Esophagus squamous epithelium (tissue), 5 donors: ENCODE measurements at regions not wholly inside any gene's neighbourhood (a gene's known extent, or its start where the extent isn't known, plus 50 kb on each side); places are given as distances from the start of the nearest gene placed in this dataset.

Experiments used
- DNase-seq: peaks from one replicate; lab custom pipeline; 2025; lab: John Stamatoyannopoulos, UW
- H3K27ac ChIP-seq, 4 donors: fragments of 200-600 bp; sonication (generic); one replicate each; pipeline ENCODE4 v1.5.1; 2016 to 2019; ENCODE audit warnings: mild to moderate bottlenecking in 1 of 4
- H3K27me3 ChIP-seq, 4 donors: fragments of 200-600 bp; sonication (generic); 1 replicate in 3 of 4; 2 replicates in 1 of 4; pipeline versions ENCODE4 v1.5.1 to v1.6.0; 2017 to 2021; ENCODE audit warnings: antibody characterized with exemption in 1 of 4
- H3K36me3 ChIP-seq, 3 donors: fragments of 200-600 bp; sonication (generic); one replicate each; pipeline ENCODE4 v1.5.1; 2016 to 2019
- H3K4me1 ChIP-seq, 3 donors: fragments of 200-600 bp; sonication (generic); one replicate each; pipeline ENCODE4 v1.5.1; 2017 to 2019
- H3K4me3 ChIP-seq, 4 donors: fragments of 200-600 bp; sonication (generic); 1 replicate in 3 of 4; 2 replicates in 1 of 4; pipeline ENCODE4 v1.5.1; 2016 to 2019; ENCODE audit warnings: mild to moderate bottlenecking in 2 of 4, moderate library complexity in 1 of 4
- H3K9me3 ChIP-seq, 3 donors: fragments of 200-600 bp; sonication (generic); one replicate each; pipeline ENCODE4 v1.5.1; 2016 to 2019
- POLR2A ChIP-seq, 4 donors: fragments of 450-650 bp; IDR thresholded peaks; one replicate each; pipeline ENCODE4 v1.6.1; 2017; ENCODE audit warnings: antibody characterized with exemption in 4 of 4, mild to moderate bottlenecking in 4 of 4, moderate library complexity in 3 of 4
- WGBS, 2 donors: methylation state at CpG; one replicate each; pipeline ENCODE4 v1.1.5; 2018; 5-methylcytosine and 5-hydroxymethylcytosine counted together
- intact Hi-C: fragments of 100-400 bp; cut with DNase I; formaldehyde crosslinking; loops from one replicate; pipeline ENCODE4 v1.15.0; 2022
- TF ChIP-seq, protein P1 (sequence below), 6 experiments: fragments of 450-650 bp in 4 of 6; fragments of 200-600 bp in 2 of 6; sonication (generic) in 2 of 6; IDR thresholded peaks; one replicate each; pipeline ENCODE4 v1.5.1; 2016 to 2019; ENCODE audit warnings: antibody characterized with exemption in 6 of 6, mild to moderate bottlenecking in 4 of 6, moderate library complexity in 4 of 6
- donor health status: DM: yes; HTN: yes; CAD: no.

DNA sequence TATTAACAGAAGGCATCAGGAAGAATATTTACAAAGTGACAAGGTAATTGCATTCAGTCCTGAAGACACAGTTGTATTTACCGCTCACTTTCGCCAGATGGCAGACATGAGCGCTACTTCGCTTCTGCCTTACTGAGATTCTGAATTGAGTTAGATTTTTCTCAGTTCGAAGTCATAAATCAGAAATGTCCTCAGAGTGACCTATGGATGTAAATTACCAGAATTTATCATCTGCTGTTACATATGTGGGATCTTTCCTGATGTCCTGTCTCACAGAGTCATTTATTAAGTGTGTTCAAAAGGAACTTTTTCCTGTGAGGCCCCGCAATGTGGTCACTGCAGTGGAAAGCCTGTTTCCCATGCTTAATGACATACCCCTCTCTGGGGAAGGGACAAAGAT lies 97.3 kb upstream of the DCLK2 start:
- no peaks in the 10 kb centered on the region for H3K9me3 ChIP-seq
- H3K27me3 ChIP-seq: no peaks in the 10 kb centered on the region
- TF ChIP-seq, protein P1, sequence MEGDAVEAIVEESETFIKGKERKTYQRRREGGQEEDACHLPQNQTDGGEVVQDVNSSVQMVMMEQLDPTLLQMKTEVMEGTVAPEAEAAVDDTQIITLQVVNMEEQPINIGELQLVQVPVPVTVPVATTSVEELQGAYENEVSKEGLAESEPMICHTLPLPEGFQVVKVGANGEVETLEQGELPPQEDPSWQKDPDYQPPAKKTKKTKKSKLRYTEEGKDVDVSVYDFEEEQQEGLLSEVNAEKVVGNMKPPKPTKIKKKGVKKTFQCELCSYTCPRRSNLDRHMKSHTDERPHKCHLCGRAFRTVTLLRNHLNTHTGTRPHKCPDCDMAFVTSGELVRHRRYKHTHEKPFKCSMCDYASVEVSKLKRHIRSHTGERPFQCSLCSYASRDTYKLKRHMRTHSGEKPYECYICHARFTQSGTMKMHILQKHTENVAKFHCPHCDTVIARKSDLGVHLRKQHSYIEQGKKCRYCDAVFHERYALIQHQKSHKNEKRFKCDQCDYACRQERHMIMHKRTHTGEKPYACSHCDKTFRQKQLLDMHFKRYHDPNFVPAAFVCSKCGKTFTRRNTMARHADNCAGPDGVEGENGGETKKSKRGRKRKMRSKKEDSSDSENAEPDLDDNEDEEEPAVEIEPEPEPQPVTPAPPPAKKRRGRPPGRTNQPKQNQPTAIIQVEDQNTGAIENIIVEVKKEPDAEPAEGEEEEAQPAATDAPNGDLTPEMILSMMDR (IDR thresholded peaks at IDR 0.05): peak; percentile 34 to 70 (median 59)
- TF ChIP-seq POLR2A (IDR thresholded peaks at IDR 0.05): no peak
- H3K27ac ChIP-seq: no peak overlapping the region
- no peak for DNase-seq
- 18 to 20% methylated on average over 6 of the region's 6 CpGs for WGBS, 2 donors
- intact Hi-C loops: no loop called here
- H3K4me3 ChIP-seq: no peak overlapping the region
- H3K4me1 ChIP-seq: no peaks in the 10 kb centered on the region
- H3K36me3 ChIP-seq: no peaks in the 10 kb centered on the region

- Histone ChIP-seq H3K27me3 (no peaks in the 10 kb centered on the region), H3K9me3 (no peaks in the 10 kb centered on the region), H3K27ac (no peak overlapping the region), H3K36me3 (no peaks in the 10 kb centered on the region), H3K4me3 (no peak overlapping the region), H3K4me1 (no peaks in the 10 kb centered on the region)
- 86% methylated on average over 2 of the region's 2 CpGs for WGBS, 2 donors
- DNase-seq: no peak
- intact Hi-C loops: no loop called here
- TF ChIP-seq, protein P1 (IDR thresholded peaks at IDR 0.05): no peak
- no peak for TF ChIP-seq POLR2A (IDR thresholded peaks at IDR 0.05)
Observed at GRCh38 chr4:149983401-149983800, 94.8 kb upstream of the DCLK2 start.

- no peaks in the 10 kb centered on the region for H3K36me3 ChIP-seq
- no peaks in the 10 kb centered on the region for H3K27me3 ChIP-seq
- DNase-seq: no peak
- H3K4me1 ChIP-seq: no peaks in the 10 kb centered on the region
- 78 to 95% methylated on average over 3 of the region's 3 CpGs for WGBS, 2 donors
- H3K27ac ChIP-seq: no peak overlapping the region
- no peak overlapping the region for H3K4me3 ChIP-seq
- no peak for TF ChIP-seq POLR2A (IDR thresholded peaks at IDR 0.05)
- TF ChIP-seq, protein P1 (IDR thresholded peaks at IDR 0.05): no peak
- no peaks in the 10 kb centered on the region for H3K9me3 ChIP-seq
- intact Hi-C loops: no loop called here
Observed at GRCh38 chr4:149983931-149984330, 94.3 kb upstream of the DCLK2 start.

GRCh38 chr4:149985981-149986380 lies 92.3 kb upstream of the DCLK2 start:
- TF ChIP-seq, protein P1 (IDR thresholded peaks at IDR 0.05): no peak
- no peak for TF ChIP-seq POLR2A (IDR thresholded peaks at IDR 0.05)
- 63 to 67% methylated on average over 4 of the region's 4 CpGs for WGBS, 2 donors

DNA sequence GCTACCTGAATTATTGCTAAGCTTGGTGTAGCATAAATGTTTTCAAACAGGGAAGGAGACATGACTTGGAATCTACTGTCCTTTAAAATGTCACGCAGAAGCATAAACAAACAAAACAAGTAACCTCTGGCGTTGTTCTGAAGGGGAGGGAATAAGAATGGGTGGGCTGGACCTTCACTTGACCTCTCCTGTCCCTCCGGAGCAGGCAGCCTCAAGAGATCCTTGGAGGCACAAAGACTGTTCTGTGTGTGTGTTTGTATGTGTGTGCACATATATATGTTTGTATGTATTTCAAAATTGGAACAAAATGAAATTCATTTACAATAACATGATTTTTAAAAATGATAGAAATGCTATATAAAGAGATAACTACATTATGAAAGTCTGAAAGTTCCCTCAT lies 91.3 kb upstream of the DCLK2 start:
- 41 to 58% methylated on average over 3 of the region's 3 CpGs for WGBS, 2 donors
- intact Hi-C loops: no loop called here
- TF ChIP-seq POLR2A (IDR thresholded peaks at IDR 0.05): no peak
- TF ChIP-seq, protein P1 (IDR thresholded peaks at IDR 0.05): no peak

More at GRCh38 chr4:149985981-149986380, 92.3 kb upstream of the DCLK2 start:
- Histone ChIP-seq H3K27me3 (no peaks in the 10 kb centered on the region), H3K27ac (no peak overlapping the region), H3K4me1 (no peaks in the 10 kb centered on the region), H3K4me3 (no peak overlapping the region), H3K9me3 (no peaks in the 10 kb centered on the region), H3K36me3 (no peaks in the 10 kb centered on the region)
- no peak for DNase-seq
- intact Hi-C loops: no loop called here

More for the DNA sequence above, 91.3 kb upstream of the DCLK2 start:
- no peak for DNase-seq
- Histone ChIP-seq H3K27me3 (no peaks in the 10 kb centered on the region), H3K9me3 (no peaks in the 10 kb centered on the region), H3K27ac (no peak overlapping the region), H3K4me3 (no peak overlapping the region), H3K36me3 (no peaks in the 10 kb centered on the region), H3K4me1 (no peaks in the 10 kb centered on the region)
